Astrocyte (in vitro differentiated cells and primary cell): ENCODE measurements at regions not wholly inside any gene's neighbourhood (a gene's known extent, or its start where the extent isn't known, plus 50 kb on each side); places are given as distances from the start of the nearest gene placed in this dataset.

Experiments used
- EZH2 ChIP-seq: IDR thresholded peaks from 2 replicates; pipeline ENCODE4 v1.6.1; 2012; ENCODE audit warnings: mild to moderate bottlenecking, low read length, inconsistent platforms; ENCODE audit not compliant: insufficient read depth
- TF ChIP-seq, protein P1 (sequence below): IDR thresholded peaks from 2 replicates; pipeline ENCODE4 v1.5.1; 2011; ENCODE audit warnings: low read depth, mild to moderate bottlenecking, inconsistent platforms, low read length, moderate library complexity; ENCODE audit not compliant: insufficient read depth

- no peak for TF ChIP-seq EZH2
- TF ChIP-seq, protein P1, sequence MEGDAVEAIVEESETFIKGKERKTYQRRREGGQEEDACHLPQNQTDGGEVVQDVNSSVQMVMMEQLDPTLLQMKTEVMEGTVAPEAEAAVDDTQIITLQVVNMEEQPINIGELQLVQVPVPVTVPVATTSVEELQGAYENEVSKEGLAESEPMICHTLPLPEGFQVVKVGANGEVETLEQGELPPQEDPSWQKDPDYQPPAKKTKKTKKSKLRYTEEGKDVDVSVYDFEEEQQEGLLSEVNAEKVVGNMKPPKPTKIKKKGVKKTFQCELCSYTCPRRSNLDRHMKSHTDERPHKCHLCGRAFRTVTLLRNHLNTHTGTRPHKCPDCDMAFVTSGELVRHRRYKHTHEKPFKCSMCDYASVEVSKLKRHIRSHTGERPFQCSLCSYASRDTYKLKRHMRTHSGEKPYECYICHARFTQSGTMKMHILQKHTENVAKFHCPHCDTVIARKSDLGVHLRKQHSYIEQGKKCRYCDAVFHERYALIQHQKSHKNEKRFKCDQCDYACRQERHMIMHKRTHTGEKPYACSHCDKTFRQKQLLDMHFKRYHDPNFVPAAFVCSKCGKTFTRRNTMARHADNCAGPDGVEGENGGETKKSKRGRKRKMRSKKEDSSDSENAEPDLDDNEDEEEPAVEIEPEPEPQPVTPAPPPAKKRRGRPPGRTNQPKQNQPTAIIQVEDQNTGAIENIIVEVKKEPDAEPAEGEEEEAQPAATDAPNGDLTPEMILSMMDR: no peak
Observed at GRCh38 chr5:81849770-81850367, 99.0 kb upstream of the SSBP2 start.
